Breast epithelium (tissue), 4 donors: ENCODE measurements at regions not wholly inside any gene's neighbourhood (a gene's known extent, or its start where the extent isn't known, plus 50 kb on each side); places are given as distances from the start of the nearest gene placed in this dataset.
"Not testable (repeated sequence)": the region's sequence is repeated elsewhere in the genome, so short reads cannot be mapped to it uniquely, and the experiment has no call there.

Experiments
- DNase-seq, 2 donors: peaks; one replicate each; pipeline ENCODE4 v3.0.0-alpha.2; 2019; ENCODE audit warnings: low spot score in 2 of 2
- H3K27ac ChIP-seq, 2 donors: fragments of 200-600 bp; sonication (generic) in 1 of 2; one replicate each; pipeline ENCODE4 v1.5.1; 2016 to 2019; ENCODE audit warnings: mild to moderate bottlenecking in 1 of 2
- H3K27me3 ChIP-seq, 2 donors: fragments of 200-600 bp; sonication (generic) in 1 of 2; one replicate each; pipeline versions ENCODE4 v1.5.1 to v1.6.0; 2017 to 2019; ENCODE audit warnings: control low read depth in 1 of 2, mild to moderate bottlenecking in 1 of 2
- H3K36me3 ChIP-seq: fragments of 200-600 bp; one replicate; pipeline ENCODE4 v1.5.1; 2019
- H3K4me1 ChIP-seq, 2 donors: fragments of 200-600 bp; sonication (generic); one replicate each; pipeline ENCODE4 v1.5.1; 2016 to 2019; ENCODE audit warnings: control low read depth in 1 of 2
- H3K4me3 ChIP-seq, 3 donors: fragments of 200-600 bp; sonication (generic); 1 replicate in 2 of 3; 2 replicates in 1 of 3; pipeline ENCODE4 v1.5.1; 2016 to 2019; ENCODE audit warnings: mild to moderate bottlenecking in 3 of 3, moderate library complexity in 2 of 3
- H3K9me3 ChIP-seq, 2 donors: fragments of 200-600 bp; sonication (generic) in 1 of 2; one replicate each; pipeline ENCODE4 v1.5.1; 2016 to 2019; ENCODE audit warnings: control low read depth in 1 of 2
- POLR2A ChIP-seq: fragments of 450-650 bp; IDR thresholded peaks from one replicate; pipeline ENCODE4 v1.6.1; 2016; ENCODE audit warnings: antibody characterized with exemption, mild to moderate bottlenecking, moderate library complexity
- POLR2AphosphoS5 ChIP-seq, 3 donors: sonication (generic); formaldehyde crosslinking; IDR thresholded peaks; one replicate each; pipeline ENCODE4 v1.6.1; 2017; ENCODE audit warnings: antibody characterized with exemption in 3 of 3
- intact Hi-C: fragments of 100-400 bp; cut with DNase I; formaldehyde crosslinking; loops from one replicate; pipeline ENCODE4 v1.15.1; 2023; ENCODE audit warnings: low total_unique reads
- TF ChIP-seq, protein P1 (sequence below), 3 donors: fragments of 450-650 bp; IDR thresholded peaks; one replicate each; pipeline ENCODE4 v1.5.1; 2016 to 2017; ENCODE audit warnings: antibody characterized with exemption in 3 of 3, mild to moderate bottlenecking in 3 of 3, moderate library complexity in 3 of 3

DNA sequence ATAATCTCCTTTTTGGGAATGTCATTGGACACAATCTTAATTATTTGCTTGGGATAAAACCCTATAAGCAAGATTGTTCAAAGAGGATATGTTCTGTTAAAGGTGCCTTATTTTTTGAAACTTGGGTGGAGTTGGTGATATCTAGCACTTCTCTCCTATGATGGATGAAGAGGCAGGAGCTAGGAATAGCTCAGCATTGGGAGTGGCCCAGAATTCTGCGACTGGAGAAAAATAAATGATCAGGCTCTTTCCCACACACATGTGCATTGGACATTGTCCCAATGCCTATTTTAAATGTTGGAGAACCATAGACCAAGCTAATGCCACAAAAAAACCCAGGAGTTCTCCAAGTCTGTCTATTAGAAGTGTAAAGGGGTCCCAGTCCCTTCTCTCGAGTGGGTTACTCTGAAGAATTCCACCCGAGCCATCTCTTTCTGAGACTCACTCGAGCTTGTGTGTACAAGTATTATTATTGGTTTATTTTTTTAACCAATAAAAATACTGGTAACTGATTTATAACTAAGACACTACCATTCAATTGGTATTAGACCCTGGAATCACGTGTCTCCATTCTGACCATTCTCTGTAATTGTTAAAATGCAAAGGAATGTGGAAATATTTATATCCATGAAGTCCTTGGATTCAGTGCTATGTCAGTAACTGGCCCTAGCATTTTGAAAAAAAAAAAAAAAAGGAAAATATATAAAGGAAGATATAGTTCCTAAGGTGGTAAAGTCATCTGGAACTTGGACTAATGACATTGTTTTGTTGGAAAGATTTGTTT is 437.5 kb upstream of the TMEM132C start:
- H3K4me1 ChIP-seq: no peaks in the 10 kb centered on the region
- H3K9me3 ChIP-seq: no peaks in the 10 kb centered on the region
- H3K27ac ChIP-seq: peak overlapping the region; percentile 10 to 25
- no peak overlapping the region for H3K4me3 ChIP-seq
- TF ChIP-seq, protein P1, sequence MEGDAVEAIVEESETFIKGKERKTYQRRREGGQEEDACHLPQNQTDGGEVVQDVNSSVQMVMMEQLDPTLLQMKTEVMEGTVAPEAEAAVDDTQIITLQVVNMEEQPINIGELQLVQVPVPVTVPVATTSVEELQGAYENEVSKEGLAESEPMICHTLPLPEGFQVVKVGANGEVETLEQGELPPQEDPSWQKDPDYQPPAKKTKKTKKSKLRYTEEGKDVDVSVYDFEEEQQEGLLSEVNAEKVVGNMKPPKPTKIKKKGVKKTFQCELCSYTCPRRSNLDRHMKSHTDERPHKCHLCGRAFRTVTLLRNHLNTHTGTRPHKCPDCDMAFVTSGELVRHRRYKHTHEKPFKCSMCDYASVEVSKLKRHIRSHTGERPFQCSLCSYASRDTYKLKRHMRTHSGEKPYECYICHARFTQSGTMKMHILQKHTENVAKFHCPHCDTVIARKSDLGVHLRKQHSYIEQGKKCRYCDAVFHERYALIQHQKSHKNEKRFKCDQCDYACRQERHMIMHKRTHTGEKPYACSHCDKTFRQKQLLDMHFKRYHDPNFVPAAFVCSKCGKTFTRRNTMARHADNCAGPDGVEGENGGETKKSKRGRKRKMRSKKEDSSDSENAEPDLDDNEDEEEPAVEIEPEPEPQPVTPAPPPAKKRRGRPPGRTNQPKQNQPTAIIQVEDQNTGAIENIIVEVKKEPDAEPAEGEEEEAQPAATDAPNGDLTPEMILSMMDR (IDR thresholded peaks at IDR 0.05): no peak
- TF ChIP-seq POLR2AphosphoS5 (IDR thresholded peaks at IDR 0.05): no peak
- no peak for TF ChIP-seq POLR2A
- intact Hi-C loops: no loop called here
- no peaks in the 10 kb centered on the region for H3K27me3 ChIP-seq
- H3K36me3 ChIP-seq: no peaks in the 10 kb centered on the region
- DNase-seq: no peak

DNA sequence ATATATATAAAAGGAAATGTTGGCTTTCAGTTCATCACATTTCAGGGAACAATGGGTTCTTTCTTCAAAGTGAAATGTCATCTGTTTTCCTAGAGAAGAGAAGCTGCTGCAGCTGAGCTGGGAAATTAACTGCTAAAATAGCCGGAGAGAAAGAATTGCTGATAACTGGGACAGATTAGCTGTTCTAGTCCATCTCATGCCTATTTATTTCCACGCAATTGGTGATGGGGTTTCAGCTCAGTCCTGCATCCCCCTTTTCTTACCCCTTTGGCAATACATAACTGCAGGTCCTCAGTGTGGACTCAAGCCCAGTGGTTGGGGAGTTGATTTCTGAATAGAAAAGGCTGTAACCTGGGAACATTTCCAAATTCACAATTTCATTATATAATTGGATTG is 436.9 kb upstream of the TMEM132C start:
- intact Hi-C loops: no loop called here
- TF ChIP-seq POLR2AphosphoS5 (IDR thresholded peaks at IDR 0.05): no peak
- TF ChIP-seq, protein P1 (IDR thresholded peaks at IDR 0.05): no peak
- no peak for TF ChIP-seq POLR2A
- Histone ChIP-seq H3K27ac (peak overlapping the region in 1 of 2 donors; percentile 5), H3K36me3 (no peaks in the 10 kb centered on the region), H3K4me1 (no peaks in the 10 kb centered on the region), H3K4me3 (no peak overlapping the region), H3K27me3 (no peaks in the 10 kb centered on the region), H3K9me3 (no peaks in the 10 kb centered on the region)
- no peak for DNase-seq

DNA sequence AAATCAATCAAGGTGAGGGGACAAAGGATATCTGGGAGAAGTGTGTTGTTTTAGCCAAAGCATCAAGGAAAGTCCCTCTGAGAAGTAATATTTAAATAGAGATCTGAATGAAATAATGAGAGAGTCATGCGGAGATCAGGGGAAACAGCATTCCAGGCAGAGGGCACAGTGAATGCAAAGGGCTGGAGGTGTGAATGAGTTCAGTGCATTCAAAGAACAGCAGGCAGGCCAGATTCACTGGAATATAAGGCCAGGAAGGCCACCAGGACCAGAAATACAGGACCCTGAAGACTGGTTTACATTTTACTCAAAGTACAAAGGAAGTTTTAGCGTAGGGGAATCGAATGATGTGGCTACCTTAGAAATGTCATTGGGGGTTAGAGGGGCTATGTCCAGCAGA is 436.2 kb upstream of the TMEM132C start:
- no peak overlapping the region for H3K4me3 ChIP-seq
- intact Hi-C loops: no loop called here

DNA sequence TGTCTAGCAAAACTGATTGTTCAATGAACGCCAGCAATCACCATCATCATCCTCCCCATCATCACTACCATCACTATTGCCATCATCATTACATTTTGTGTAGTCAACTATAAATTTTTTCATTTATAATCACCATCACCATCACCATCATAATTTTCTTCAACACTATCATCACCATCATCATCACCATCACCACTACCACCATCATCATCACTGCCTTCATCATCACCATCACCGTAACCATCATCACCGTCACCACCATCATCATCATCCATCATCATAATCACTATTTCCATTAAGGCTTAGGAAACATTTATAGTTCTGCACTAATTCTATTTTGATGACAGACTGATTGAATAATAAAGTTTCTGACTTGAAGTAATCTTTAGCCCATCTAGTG is 434.8 kb upstream of the TMEM132C start:
- H3K4me1 ChIP-seq: no peaks in the 10 kb centered on the region
- DNase-seq: no peak
- TF ChIP-seq POLR2AphosphoS5 (IDR thresholded peaks at IDR 0.05) (no peak), POLR2A (no peak)
- TF ChIP-seq, protein P1 (IDR thresholded peaks at IDR 0.05): no peak
- H3K36me3 ChIP-seq: no peaks in the 10 kb centered on the region
- no peak overlapping the region for H3K4me3 ChIP-seq
- no peak overlapping the region for H3K27ac ChIP-seq
- H3K9me3 ChIP-seq: no peaks in the 10 kb centered on the region
- intact Hi-C loops: no loop called here
- H3K27me3 ChIP-seq: no peaks in the 10 kb centered on the region

More for the DNA sequence above, 436.2 kb upstream of the TMEM132C start:
- no peak for DNase-seq
- Histone ChIP-seq H3K27ac (peak overlapping the region in 1 of 2 donors; percentile 5), H3K9me3 (no peaks in the 10 kb centered on the region), H3K4me1 (no peaks in the 10 kb centered on the region), H3K36me3 (no peaks in the 10 kb centered on the region), H3K27me3 (no peaks in the 10 kb centered on the region)
- TF ChIP-seq POLR2A (no peak), POLR2AphosphoS5 (IDR thresholded peaks at IDR 0.05) (no peak)
- TF ChIP-seq, protein P1 (IDR thresholded peaks at IDR 0.05): no peak

DNA sequence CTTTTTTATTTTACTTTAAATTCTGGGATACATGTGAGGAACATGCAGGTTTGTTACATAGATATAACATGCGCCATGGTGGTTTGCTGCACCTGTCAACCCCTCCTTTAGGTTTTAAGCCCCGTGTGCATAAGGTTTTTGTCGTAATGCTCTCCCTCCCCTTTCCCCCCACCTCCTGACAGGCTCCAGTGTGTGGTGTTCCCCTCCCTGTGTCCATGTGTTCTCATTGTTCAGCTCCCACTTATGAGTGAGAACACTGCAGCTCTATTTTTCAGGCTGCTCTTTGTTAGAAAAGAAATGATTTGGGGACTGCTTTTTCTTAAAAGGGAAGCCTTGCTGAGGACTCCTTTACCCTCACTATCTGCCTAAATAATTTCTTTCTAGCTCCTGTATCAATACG is 430.2 kb upstream of the TMEM132C start:
- H3K27me3 ChIP-seq, H3K9me3 ChIP-seq, H3K36me3 ChIP-seq, H3K4me3 ChIP-seq, H3K27ac ChIP-seq, DNase-seq, intact Hi-C loops, H3K4me1 ChIP-seq: not testable (repeated sequence)
